NCI-H2081 treated with DMSO at 0.1 percent for 48 hours (cell line): ENCODE measurements at regions not wholly inside any gene's neighbourhood (a gene's known extent, or its start where the extent isn't known, plus 50 kb on each side); places are given as distances from the start of the nearest gene placed in this dataset.

ENCODE experiments used
- DNase-seq: peaks from one replicate; lab custom pipeline; 2025; lab: John Stamatoyannopoulos, UW

- no peak for DNase-seq
Observed at GRCh38 chr11:26244207-26244606, 87.7 kb upstream of the ANO3 start.

GRCh38 chr11:26245046-26245445 lies 86.9 kb upstream of the ANO3 start:
- DNase-seq: no peak

- DNase-seq: no peak
Observed at GRCh38 chr11:26247340-26247739, 84.6 kb upstream of the ANO3 start.

GRCh38 chr11:26248661-26249060 lies 83.3 kb upstream of the ANO3 start:
- DNase-seq: no peak

GRCh38 chr11:26254378-26254777 lies 77.6 kb upstream of the ANO3 start:
- DNase-seq: no peak

GRCh38 chr11:26263769-26264168 lies 68.2 kb upstream of the ANO3 start:
- DNase-seq: no peak

GRCh38 chr11:26264266-26264665 lies 67.7 kb upstream of the ANO3 start:
- DNase-seq: no peak

GRCh38 chr11:26268980-26269660 lies 62.8 kb upstream of the ANO3 start:
- DNase-seq: no peak

- DNase-seq: no peak
Observed at GRCh38 chr11:26271666-26272065, 60.3 kb upstream of the ANO3 start.

GRCh38 chr11:26276798-26277424 lies 55.0 kb upstream of the ANO3 start:
- no peak for DNase-seq

- no peak for DNase-seq
Observed at GRCh38 chr11:26278354-26278753, 53.6 kb upstream of the ANO3 start.
